OCI-LY7 (cell line): ENCODE measurements at regions not wholly inside any gene's neighbourhood (a gene's known extent, or its start where the extent isn't known, plus 50 kb on each side); places are given as distances from the start of the nearest gene placed in this dataset.

ENCODE experiments used
- BruUV-seq: library from RNA; stranded (reverse); fragments of 400-500 nt; replicated peaks from 2 replicates; lab custom pipeline; 2021; lab: Mats Ljungman, UMichigan
- CTCF ChIA-PET: fragments of 300-600 bp; sonication (Branson Sonifier 250); formaldehyde crosslinking; loops from one replicate; lab custom pipeline; 2022; ENCODE audit warnings: antibody characterized with exemption; ENCODE audit not compliant: unreplicated experiment; lab: Charles Lee
- POLR2A ChIA-PET: fragments of 300-600 bp; sonication (Branson Sonifier 250); formaldehyde crosslinking; loops from one replicate; lab custom pipeline; 2022; ENCODE audit warnings: antibody characterized with exemption; lab: Charles Lee
- DNase-seq: peaks from one replicate; pipeline ENCODE4 v3.0.0-alpha.2; 2015; ENCODE audit warnings: low spot score
- H2AFZ ChIP-seq: fragments of 200-600 bp; sonication (generic), shearing (Covaris generic); 2 replicates; pipeline ENCODE4 v1.6.1; 2014; ENCODE audit warnings: mild to moderate bottlenecking, antibody characterized with exemption, low read length, moderate library complexity
- H3K27ac ChIP-seq: fragments of 200-600 bp; sonication (generic); 2 replicates; pipeline ENCODE4 v1.5.1; 2014; ENCODE audit warnings: mixed run types, low read depth, mild to moderate bottlenecking, moderate library complexity, low read length, inconsistent platforms; ENCODE audit not compliant: poor library complexity, severe bottlenecking
- H3K36me3 ChIP-seq: fragments of 200-600 bp; sonication (generic); 2 replicates; pipeline ENCODE4 v1.6.1; 2014; ENCODE audit warnings: mild to moderate bottlenecking, antibody characterized with exemption, low read length, moderate library complexity, mixed read lengths; ENCODE audit not compliant: insufficient read depth
- H3K4me1 ChIP-seq: fragments of 200-600 bp; sonication (generic); 2 replicates; pipeline ENCODE4 v1.5.1; 2014; ENCODE audit warnings: mild to moderate bottlenecking, low read length; ENCODE audit not compliant: insufficient read depth, poor library complexity, severe bottlenecking
- H3K4me2 ChIP-seq: fragments of 200-600 bp; sonication (generic); 2 replicates; pipeline ENCODE4 v1.6.1; 2014; ENCODE audit warnings: mild to moderate bottlenecking, low read length
- H3K4me3 ChIP-seq: fragments of 200-600 bp; sonication (generic); 2 replicates; pipeline ENCODE4 v1.5.1; 2014; ENCODE audit warnings: mild to moderate bottlenecking, low read depth, low read length; ENCODE audit not compliant: poor library complexity, severe bottlenecking
- H3K79me2 ChIP-seq: fragments of 200-600 bp; sonication (generic); 2 replicates; pipeline ENCODE4 v1.6.1; 2016; ENCODE audit warnings: low read depth, mild to moderate bottlenecking, low read length, moderate library complexity, mixed read lengths; ENCODE audit not compliant: insufficient read depth
- H3K9me2 ChIP-seq: fragments of 200-600 bp; sonication (generic); 2 replicates; pipeline ENCODE4 v1.6.1; 2016; ENCODE audit warnings: mild to moderate bottlenecking, low read length, mixed read lengths; ENCODE audit not compliant: insufficient read depth
- H3K9me3 ChIP-seq: fragments of 200-600 bp; sonication (generic); 2 replicates; pipeline ENCODE4 v1.6.1; 2014; ENCODE audit warnings: mild to moderate bottlenecking, mixed run types, low read length, mixed read lengths
- H4K20me1 ChIP-seq: fragments of 200-600 bp; sonication (generic); 2 replicates; pipeline ENCODE4 v1.6.1; 2014; ENCODE audit warnings: mild to moderate bottlenecking, antibody characterized with exemption, low read length, moderate library complexity, mixed read lengths; ENCODE audit not compliant: insufficient read depth
- CTCF ChIP-seq: fragments of 200-600 bp; sonication (generic); conservative IDR thresholded peaks from 2 replicates; pipeline ENCODE4 v1.5.1; 2014; ENCODE audit warnings: mild to moderate bottlenecking, antibody characterized with exemption, low read length, moderate library complexity, mixed read lengths
- EZH2phosphoT487 ChIP-seq: fragments of 200-600 bp; sonication (generic); IDR thresholded peaks from 2 replicates; pipeline ENCODE4 v1.6.1; 2018; ENCODE audit warnings: low read depth, borderline replicate concordance, mild to moderate bottlenecking, mixed run types, antibody characterized with exemption, low read length, moderate library complexity, mixed read lengths
- intact Hi-C: fragments of 100-400 bp; cut with micrococcal nuclease; formaldehyde crosslinking; loops from one replicate; pipeline ENCODE4 v1.10.0; 2022; ENCODE audit not compliant: unreplicated experiment

- no peak overlapping the region for H3K4me3 ChIP-seq
- no peak for TF ChIP-seq EZH2phosphoT487
- TF ChIP-seq CTCF: no peak
- POLR2A ChIA-PET: no interaction called here
- intact Hi-C loops: no loop called here
- no TSS peak for BruUV-seq
- DNase-seq: no peak
- no peaks in the 10 kb centered on the region for H3K9me2 ChIP-seq
- no peaks in the 10 kb centered on the region for H3K4me1 ChIP-seq
- no peak overlapping the region for H2AFZ ChIP-seq
- H3K36me3 ChIP-seq: no peaks in the 10 kb centered on the region
- no peak overlapping the region for H3K27ac ChIP-seq
- CTCF ChIA-PET: no interaction called here
- H3K4me2 ChIP-seq: no peak overlapping the region
- no peaks in the 10 kb centered on the region for H4K20me1 ChIP-seq
- no peaks in the 10 kb centered on the region for H3K9me3 ChIP-seq
- no peaks in the 10 kb centered on the region for H3K79me2 ChIP-seq
These were observed 280.5 kb downstream of the UQCRFS1 start for GRCh38 chr19:28932446-28932845.

- TF ChIP-seq CTCF (no peak), EZH2phosphoT487 (no peak)
- Histone ChIP-seq H3K4me3 (no peak overlapping the region), H3K27ac (no peak overlapping the region), H3K36me3 (no peaks in the 10 kb centered on the region), H3K9me2 (no peaks in the 10 kb centered on the region), H3K4me2 (no peak overlapping the region), H3K79me2 (no peaks in the 10 kb centered on the region), H3K4me1 (no peaks in the 10 kb centered on the region), H2AFZ (no peak overlapping the region), H4K20me1 (no peaks in the 10 kb centered on the region), H3K9me3 (no peaks in the 10 kb centered on the region)
- ChIA-PET POLR2A (no interaction called here), CTCF (no interaction called here)
- no TSS peak for BruUV-seq
- intact Hi-C loops: no loop called here
- no peak for DNase-seq
These were observed 283.9 kb downstream of the UQCRFS1 start for GRCh38 chr19:28929006-28929405.

- no TSS peak for BruUV-seq
- DNase-seq: no peak
- POLR2A ChIA-PET: no interaction called here
These were observed 285.5 kb downstream of the UQCRFS1 start for GRCh38 chr19:28927456-28927855.

More at GRCh38 chr19:28927456-28927855, 285.5 kb downstream of the UQCRFS1 start:
- Histone ChIP-seq H3K9me3 (no peaks in the 10 kb centered on the region), H4K20me1 (no peaks in the 10 kb centered on the region), H3K4me1 (no peaks in the 10 kb centered on the region), H2AFZ (no peak overlapping the region), H3K4me2 (no peak overlapping the region), H3K4me3 (no peak overlapping the region), H3K36me3 (no peaks in the 10 kb centered on the region), H3K79me2 (no peaks in the 10 kb centered on the region), H3K9me2 (no peaks in the 10 kb centered on the region), H3K27ac (no peak overlapping the region)
- CTCF ChIA-PET: no interaction called here
- intact Hi-C loops: no loop called here
- TF ChIP-seq CTCF (no peak), EZH2phosphoT487 (no peak)
